NCI-H2227 (cell line): ENCODE measurements at regions not wholly inside any gene's neighbourhood (a gene's known extent, or its start where the extent isn't known, plus 50 kb on each side); places are given as distances from the start of the nearest gene placed in this dataset.

Experiments
- DNase-seq: peaks from one replicate; lab custom pipeline; 2025; ENCODE audit not compliant: unreplicated experiment; lab: John Stamatoyannopoulos, UW

DNA sequence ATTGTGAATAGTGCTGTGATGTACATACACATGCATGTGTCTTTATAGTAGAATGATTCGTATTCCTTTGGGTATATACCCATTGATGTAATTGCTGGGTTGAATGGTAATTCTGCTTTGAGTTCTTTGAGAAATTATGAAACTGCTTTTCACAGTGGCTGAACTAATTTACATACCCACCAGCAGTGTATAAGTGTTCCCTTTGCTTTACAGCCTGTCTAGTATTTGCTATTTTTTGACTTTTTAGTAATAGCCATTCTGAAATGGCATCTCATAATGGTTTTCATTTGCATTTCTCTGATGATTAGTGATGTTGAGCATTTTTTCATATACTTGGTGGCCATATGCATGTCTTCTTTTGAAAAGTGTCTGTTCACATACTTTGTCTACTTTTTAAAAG, 54.5 kb upstream of the FAM78B start:
- DNase-seq, result no peak

DNA sequence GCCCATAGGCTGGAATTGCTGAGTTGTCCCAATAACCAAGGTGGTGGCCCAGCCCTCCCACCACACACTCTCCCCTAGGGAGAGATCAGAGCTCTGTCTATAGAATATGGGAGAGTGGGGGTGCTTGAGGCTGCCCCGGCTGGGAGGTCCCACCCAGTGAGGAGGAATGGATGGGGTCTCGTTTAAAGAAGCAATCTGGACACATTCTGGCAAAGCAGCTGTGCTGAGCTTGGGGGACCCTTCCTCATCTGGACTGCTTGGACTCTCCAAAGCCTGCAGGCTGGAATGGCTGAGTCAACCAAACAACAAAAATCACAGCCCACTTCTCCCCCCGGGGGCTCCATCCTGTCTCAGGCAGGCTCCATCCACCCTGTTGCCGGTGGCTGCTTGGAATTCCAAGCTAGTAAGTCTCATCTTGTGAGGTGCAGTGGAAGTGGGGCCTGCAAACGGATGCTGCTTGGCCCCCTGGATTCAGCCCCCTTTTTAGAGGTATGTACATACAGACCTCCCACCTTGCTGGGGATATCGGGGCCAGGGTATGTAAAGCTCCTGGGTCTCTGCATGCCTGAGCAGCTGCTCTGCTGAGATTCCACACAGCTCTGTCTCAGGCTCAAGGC, 67.1 kb upstream of the FAM78B start:
- no peak for DNase-seq

DNA sequence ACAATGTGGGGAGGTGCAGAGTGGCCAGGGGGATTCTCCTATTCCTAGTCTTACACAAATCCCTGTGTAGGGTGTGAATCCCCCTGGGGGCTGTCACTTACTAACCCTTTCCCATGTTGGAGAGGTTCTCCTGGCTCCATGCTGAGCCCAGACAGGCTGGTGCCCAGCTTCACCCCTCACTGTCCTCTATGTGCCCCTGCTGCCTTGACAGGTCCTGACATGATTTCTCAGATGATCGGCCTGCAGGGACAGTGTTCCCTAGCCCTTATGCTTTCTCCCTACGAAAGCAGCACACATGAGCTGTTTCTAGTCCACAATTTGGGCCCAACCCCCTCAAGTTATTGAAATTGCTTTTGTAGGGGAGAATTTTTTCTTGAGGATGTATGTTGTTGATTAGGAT, 68.9 kb upstream of the FAM78B start:
- no peak for DNase-seq

DNA sequence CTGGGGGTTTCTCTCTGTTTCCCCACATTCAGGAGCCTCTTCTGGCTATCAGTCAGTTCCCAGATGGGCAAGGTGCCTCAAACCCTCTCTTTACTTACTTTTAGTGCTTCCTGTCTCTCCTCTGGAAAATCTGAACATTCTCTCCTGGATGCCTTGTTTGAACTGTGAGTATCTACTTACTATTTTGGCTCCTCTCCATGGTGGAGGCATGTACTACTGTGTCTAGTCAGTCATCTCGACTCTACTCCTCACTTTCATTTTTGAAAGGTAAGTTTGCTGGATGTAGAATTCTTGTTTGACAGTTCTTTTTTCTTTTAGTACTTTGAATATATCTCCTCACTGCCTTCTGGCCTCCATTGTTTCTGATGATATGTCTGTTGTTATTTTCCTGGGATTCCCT, 70.9 kb upstream of the FAM78B start:
- no peak for DNase-seq

DNA sequence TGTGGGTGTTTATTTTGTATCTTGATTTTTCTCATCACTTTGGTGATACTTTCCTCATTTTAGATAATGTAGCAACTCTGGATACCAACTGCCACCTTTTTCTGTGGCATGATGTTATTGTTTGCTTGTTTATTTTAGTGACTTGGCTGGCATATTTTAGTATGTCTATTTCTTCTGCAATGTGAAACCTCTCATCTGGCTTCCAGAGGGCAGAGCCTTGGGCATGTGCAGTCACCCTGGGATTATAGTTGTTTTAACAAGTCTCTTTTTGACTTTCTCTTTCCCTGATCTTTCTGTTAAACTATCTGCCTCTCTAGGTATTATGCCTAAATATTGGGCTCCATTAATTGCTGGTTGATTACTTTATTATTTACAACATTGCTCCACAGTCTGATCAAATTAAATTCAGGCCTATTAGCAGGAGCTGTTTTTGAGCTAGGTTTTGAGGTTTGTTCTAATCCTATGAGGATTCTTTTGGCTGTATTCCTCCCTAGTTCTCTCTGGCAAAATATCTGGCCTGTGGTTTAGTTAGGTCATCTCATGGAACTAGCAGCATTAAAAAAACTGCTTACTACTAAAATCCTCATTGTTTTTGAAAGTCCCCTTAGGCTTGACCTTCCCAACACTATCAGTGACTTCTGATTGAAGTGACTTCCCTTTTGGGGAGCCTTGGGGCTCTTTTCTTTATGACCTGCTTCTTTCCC, 86.4 kb upstream of the FAM78B start:
- DNase-seq, result no peak

DNA sequence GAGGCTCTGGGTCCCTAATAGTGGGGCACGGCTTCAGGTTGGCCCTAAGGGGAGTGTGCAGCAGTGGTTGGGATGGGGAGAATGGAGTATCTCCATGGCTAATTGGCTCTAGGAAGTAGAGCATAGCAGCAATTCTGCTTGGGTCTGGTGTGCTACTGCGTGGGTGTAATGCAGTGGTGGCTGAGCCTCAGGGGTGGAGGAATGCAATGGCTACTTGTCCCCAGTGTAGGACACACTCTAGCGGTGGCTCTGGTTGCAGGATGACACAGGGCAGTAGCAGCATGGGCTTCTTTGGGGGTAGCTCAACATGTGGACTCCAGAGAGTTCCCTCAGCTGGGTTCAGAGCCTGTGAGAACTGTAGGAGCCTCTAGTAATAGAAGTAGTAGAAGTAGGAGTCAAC, 91.2 kb upstream of the FAM78B start:
- DNase-seq, result no peak

DNA sequence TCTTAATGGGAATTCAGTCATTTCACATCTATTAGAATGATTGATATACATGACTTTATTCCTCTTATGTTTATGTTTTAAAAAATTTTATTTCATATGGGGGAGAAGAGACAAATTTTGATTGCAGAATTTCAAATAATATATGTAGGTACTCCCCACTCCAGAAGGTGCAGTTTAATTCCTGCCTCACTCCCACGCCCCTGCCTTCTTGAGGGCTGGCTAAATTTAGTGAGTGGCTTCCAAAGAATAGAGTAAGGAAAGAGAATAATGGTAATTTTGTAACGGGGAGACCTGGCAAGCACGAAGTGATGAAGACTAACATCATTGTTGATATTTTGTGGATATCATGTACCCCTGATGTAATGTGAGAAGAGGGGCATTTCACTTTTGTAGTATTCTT, 94.7 kb upstream of the FAM78B start:
- DNase-seq, result no peak

DNA sequence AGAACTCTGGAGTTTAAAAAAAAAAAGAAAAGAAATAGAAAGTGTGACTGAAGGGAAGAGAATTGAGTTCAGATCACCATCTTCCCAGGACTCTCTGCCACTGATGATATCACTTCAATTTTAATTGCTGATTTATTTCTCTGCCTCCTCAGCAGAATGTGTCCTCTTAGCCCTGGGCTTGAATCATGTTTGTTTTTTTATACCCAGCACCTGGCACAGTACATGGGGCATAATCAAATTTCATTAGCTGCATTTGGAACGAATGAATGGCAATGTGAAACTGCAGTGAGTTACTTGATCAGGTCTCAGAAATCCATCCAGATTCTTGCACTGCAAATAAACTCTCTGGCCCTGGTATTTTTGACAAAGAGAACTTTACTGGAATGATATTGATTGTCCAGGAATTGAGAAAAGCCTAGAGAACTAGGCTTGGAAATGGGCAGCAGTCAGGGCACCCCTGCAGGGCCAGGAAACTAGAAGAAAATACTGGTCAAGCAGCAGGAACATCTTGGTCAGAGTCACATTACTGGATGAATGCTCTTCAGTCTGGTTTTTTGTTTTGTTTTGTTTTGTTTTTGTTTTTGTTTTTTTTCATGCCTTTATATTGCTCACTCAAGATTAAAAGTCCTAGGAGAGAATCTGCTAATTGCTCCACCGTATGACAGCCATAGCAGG, 103.8 kb upstream of the FAM78B start:
- no peak for DNase-seq

DNA sequence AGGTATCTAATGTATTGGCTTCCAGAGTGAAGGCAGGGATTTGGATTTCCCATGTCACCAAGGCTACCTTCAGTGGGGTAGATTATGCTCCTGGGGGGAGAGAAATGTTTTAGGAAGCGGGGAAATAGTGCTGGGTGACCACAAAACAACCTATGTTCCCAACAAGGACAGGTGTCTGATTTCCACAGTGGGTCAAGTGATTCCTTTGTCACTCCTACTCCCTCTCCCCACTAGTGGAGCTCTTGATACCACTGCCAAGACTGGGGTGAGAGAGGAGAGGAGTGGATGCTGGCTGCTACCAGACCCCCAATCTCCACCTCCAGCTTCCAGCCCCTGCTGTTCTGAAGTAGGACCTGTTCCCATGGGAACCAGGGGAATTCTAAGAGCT, 104.3 kb upstream of the FAM78B start:
- no peak for DNase-seq

DNA sequence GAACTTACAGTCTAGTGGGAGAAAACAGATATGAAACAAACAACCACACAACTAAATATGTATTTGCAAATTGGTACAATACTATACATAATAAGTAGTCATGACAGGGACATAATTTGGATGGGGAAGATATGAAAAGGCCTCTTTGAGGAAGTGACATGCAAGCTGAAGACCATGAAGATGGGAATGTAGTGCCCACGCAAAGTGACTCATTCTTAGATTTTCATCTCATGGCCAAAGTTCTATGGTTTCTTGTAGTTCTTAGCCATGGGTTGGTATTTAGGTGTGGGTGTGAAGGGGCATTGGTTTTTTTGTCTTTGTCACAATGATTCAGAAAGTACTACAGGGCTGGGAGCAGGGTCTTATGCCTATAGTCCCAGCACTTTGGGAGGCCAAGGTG, 105.4 kb upstream of the FAM78B start:
- DNase-seq, result no peak

DNA sequence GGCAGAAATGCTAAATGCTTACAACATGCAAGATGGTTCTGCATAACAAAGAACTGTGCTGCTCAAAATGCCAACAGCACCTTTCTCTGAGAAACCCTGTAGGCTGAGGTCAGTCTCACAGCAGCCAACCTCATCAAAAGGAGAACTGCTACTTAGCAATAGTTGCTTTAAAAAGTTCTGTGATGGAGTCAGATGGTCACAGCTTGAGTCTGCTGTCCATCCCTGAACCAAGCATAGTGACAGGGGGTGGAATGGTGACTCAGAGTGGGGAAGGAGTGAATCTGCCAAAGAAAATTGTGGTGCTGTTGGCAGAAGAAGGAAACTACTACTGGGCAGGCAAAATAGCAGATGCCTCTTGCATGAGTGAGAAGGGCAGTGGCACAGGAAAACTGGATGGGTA, 106.0 kb upstream of the FAM78B start:
- DNase-seq, result no peak

DNA sequence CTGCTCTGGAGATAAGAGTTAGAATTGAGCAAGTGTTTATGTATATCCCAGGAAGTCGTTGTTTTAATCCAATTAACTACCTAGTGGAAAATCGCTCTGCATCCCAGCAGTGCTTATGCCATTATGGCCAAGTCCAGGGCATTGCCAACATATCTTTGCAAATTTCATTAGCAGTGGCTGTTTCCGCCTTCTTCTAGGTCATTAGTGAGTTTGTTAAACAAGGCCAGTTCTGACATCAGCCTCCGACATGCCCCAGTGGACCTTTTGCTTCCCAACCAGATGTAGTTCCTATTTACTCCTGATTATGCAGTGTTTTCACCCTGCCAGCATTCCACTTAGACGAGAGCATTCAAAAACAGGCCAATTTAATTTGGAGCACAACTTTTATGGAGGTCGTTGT, 106.8 kb upstream of the FAM78B start:
- no peak for DNase-seq

DNA sequence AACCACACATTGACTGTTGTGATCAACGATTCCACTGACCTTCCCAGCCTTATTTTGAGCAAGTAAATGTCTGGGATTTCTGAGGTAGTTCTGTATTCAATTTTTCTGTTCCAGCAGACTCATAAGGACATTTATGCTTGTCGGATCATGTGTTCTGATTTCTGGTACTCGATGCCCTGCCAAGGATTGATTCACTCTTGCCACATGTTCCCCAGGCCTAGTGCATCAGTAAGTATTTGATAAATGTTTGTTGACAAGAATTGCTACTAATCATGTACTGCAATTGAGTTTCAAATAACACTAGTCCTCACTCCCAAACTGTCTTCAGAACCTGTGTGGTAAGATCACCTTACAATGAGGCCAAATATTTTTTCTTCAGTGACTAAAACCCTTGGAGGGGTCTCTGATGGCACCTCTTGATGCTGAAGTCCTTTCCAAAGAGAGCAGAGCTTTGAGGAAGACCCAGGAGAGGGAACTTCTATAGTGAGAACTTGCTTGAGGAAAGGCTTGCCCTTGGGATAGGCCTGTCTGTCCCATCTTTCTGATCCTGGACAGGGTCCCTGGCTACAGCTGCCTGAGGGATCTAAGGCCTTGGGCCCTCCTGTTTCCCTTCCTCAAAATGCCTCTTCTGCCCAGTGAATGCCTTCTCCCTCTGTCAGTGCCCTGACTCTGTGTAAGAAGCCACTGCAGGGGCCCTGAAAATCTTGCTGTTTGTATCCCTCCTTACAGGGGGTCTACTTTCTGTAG, 115.8 kb upstream of the FAM78B start:
- DNase-seq, result no peak

DNA sequence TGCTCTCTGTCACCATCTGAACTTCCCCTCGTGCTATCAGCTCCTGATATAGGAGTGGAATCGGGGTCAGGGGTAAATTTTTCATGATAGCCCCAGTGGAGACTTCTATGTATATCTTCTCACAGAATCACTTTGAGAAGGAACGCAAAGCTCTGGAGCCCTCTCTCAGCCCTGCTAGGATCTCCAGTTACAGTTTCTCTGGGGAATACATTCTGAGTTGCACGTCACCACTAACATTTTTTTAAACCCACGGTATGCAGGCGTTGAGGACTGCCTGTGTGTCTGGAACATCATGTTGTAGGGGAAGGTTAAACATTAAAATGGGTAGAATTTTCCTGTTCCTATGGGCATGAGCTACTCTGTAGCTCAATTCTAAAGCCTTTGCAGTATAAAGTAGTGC, 116.4 kb upstream of the FAM78B start:
- DNase-seq, result no peak

DNA sequence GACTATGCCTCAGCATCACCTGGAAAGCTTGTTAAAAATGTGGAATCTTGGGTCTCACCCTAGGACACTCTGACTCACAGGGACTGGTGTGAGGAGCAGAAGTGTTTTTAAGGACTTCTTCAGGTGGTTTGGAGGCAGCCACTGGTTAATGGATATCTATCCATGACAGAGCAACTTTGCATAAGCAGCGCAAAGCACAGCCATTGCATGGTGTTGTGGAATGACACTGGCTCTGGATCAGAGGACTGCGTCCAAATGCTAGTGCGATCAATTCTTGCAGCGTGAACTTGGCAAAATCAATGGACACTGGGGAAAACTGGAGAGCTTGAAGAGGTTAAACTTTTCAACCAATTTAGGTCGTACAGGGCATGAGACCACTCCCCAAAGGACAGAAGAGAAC, 116.8 kb upstream of the FAM78B start:
- no peak for DNase-seq

DNA sequence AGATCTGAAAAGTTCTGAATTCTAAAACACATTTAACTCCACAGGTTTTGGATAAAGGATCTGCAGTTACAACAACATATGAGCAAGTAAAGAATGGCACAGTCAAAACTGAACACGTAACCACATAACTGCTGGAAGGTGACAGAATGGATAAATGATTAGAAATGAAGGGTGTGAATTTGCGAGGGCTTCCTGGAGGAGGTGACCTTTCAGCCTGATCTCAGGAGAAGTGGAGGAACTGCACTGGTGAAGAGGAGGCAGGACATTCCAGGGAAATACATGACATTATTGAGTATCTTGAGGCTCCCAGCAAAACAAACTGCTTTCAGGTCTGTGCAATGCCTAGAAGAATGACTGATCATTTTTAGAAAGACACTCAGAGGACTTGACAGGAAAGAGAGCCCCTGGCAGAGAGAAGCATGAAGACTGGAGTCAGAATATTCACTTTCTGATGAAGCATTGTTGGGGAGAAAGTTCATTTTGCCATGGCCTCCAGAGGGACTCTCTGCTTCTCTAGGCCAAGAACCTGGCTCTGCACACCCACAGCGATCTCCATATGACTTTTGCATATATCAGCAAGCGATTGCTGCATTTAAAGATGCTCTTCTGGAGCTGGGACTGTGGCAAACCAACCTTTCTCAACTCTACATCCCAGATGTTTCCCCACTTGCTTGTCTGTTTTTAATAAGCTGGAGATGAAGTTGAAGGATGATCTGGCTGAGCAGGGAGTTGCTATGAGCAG, 122.7 kb upstream of the FAM78B start:
- DNase-seq, result no peak

DNA sequence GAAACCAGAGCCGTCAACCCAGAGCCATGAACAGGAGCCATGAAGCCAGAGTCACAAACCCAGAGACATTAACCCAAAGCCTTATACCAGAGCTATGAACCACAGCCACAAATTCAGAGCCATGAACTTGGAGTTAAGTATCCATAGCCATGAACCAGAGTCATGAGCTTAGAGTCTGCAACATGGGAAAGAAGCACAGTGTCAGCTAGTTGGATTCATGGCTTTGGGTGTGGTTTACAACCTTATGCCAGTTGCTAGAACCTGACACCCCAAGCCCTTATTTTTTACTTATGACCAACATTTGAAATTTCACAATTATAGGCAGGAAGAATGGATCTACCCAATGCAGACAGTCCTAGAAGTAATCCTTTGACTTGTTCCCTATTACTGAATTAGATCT, 128.9 kb upstream of the FAM78B start:
- DNase-seq, result no peak

DNA sequence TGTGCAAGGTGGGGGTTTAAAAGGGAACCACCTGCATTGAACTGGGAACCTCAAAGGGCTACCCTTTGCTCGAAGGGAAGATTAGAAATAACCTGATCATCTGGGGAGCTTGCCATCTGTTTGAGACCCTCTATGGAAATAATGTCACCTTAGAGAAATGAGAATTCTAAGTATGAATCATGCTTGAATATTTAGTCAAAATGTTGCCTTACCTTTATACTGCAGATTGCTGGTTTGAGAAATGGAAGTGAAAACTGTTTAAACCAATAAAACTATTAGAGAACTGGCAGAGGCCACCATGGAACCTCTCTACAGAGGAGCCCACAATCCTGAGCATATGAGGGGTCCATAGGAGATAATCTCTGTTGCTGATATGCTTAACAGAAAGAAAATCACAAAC, 131.2 kb upstream of the FAM78B start:
- DNase-seq, result no peak

DNA sequence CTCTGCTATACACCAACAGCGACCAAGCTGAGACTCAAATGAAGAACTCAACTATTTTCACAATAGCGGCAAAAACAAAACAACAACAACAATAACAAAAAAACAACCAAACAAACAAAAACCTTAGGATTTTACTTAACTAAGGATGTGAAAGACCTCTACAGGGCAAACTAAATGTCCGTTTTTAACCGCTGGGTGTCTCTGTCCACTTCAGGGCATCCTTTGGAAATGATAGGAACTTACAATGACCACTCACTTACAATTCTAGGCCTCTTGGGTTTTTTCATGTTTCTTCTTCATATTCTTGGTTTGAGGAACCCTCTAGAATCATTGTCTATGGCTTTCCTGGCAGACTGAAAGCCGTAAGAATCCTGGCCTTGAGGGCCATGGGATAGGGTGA, 134.0 kb upstream of the FAM78B start:
- DNase-seq, result no peak

DNA sequence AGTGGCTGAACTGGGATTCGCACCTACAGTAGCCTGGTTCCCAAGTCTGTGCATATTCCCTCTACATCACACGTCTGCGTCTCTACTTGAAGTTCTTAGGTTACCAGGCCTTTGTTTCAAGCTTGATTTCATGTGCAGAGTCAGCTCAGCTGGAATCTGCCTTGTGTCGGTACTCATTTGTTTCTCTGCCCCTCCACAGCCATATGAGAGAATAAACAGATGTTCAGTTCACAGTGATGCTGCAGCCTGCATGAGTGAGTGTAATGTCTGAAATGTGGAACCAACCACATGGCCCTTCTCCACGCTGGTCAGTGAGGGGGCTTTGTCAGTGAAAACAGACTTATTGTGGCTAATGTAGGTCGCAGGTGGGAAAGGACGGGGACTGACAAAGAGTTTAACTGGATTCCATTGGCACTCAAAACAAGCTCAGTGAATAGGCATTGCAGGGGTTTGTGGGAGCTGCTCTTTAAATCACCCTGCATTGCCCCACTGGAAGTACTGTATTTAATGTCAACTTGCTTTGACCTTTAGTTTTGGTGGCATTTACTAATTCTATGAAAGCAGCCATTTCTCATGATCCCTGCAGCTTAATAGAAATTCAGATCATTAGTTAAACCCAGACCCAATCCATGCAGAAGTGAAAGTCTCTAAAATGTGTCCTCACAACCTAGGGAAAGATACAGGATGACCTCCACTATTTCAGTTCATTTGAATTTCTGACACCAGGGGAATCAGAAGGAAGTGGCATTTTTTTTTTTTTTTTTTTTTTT, 136.4 kb upstream of the FAM78B start:
- no peak for DNase-seq

DNA sequence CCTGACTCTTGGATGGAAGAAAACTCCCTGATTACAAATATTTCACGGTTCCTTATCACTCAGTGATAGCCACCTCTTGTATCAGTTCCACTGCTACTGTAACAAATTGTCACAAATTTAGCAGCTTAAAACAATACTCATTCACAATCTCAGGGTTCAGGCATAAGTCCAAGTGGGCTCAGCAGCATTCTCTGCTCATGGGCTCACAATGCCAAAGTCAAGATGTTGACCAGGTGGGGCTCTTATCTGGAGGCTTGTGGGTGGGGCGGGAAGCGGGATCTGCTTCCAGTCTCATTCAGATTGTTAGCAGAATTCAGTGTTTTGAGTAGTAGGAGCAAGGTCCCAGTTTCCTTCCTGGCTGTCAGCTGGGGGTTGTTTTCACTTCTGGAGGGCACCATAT, 137.3 kb upstream of the FAM78B start:
- no peak for DNase-seq
